HG03442 (cell line): ENCODE measurements at regions not wholly inside any gene's neighbourhood (a gene's known extent, or its start where the extent isn't known, plus 50 kb on each side); places are given as distances from the start of the nearest gene placed in this dataset.
"Not testable (repeated sequence)": the region's sequence is repeated elsewhere in the genome, so short reads cannot be mapped to it uniquely, and the experiment has no call there.

Source experiments
- ATAC-seq: cut with Tn5 transposase; IDR thresholded peaks from one replicate; pipeline ENCODE4 v1.9.1; 2021; ENCODE audit warnings: mild to moderate bottlenecking, moderate library complexity; ENCODE audit not compliant: unreplicated experiment

DNA sequence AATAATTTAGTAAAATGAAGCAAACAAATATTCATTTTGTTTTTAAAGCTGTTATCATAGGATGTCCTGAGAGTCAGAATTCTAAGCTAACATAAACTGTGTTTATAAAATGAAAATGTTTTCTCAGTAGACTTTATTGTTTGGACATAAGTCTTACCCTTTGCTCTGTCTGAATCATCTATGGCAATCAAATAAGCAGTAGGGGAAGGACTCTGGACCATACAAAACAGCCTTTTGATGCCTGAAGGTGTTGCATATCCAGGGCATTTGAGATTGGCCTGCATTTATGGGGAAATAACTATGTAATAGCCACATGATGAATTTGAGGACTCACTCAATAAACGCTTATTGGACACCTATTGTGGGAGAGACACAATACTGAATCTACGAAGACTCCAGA, 123.0 kb upstream of the ATP5MC3 start:
- no peak for ATAC-seq

GRCh38 chr2:175293776-175294175, 112.3 kb upstream of the ATP5MC3 start:
- ATAC-seq: no peak

- no peak for ATAC-seq
Measured at GRCh38 chr2:175293195-175293594, 111.7 kb upstream of the ATP5MC3 start.

GRCh38 chr2:175282886-175283285, 101.4 kb upstream of the ATP5MC3 start:
- ATAC-seq: no peak

DNA sequence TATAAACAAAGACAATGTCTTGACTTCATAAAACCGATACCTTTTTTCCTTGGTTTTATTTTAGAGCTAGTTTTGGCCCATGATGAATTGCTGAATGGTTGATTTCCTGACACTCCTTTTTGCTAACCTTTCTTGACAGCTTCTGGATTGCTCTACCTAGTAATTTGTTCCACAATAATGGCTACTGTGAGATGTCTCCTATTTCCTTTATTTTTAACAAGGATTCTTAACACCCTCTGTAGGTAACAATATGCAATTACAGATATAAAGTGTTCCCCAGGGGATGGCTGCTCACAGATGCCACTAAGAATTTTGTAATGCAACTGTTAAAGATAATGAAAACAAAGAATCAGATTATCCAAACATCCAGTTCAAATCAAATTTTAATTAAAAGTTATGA, 100.8 kb upstream of the ATP5MC3 start:
- peak; percentile 63 for ATAC-seq

DNA sequence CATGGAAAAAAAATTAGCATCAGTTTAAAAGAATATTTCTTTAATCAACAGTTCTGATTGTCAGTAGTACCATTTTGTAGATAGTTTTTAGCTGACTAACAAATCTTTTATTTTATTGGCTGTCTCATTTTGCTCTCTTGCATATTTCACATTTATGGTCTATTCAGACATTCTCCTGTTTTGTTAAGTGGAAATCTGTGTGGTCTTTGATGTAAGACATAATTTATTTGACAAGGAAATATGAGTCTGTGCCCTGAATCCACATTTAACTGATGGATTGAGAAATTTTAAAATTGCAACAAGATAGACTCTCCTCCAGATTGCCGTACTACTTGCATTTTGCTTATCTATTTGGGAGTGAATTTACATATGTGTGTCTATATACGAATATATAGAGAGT, 96.3 kb upstream of the ATP5MC3 start:
- no peak for ATAC-seq

- ATAC-seq: no peak
Measured at GRCh38 chr2:175275539-175275938, 94.0 kb upstream of the ATP5MC3 start.

- ATAC-seq: no peak
Measured at GRCh38 chr2:175259164-175259563, 77.7 kb upstream of the ATP5MC3 start.

- no peak for ATAC-seq
Measured at GRCh38 chr2:175256806-175257585, 75.5 kb upstream of the ATP5MC3 start.

- ATAC-seq: not testable (repeated sequence)
Measured at GRCh38 chr2:175256391-175256790, 74.9 kb upstream of the ATP5MC3 start.

DNA sequence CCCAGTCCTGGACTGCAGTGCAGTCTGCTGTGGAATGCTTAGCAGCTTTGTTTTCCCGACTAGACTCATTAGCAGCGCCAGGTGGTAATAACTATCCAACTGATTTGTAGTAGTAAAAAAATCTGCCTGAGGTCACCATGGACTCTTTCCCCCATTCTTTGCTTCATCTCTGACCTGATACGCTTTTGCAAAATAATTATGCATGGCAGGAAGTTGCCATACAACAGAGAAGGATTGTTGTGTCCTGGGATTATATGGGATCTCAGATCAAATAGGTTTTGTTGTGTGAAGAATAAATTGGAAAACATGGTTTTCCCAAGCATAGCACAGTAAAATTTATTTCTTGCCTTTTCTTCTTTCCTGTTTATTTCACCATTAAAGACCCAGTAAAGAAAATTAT, 72.4 kb upstream of the ATP5MC3 start:
- no peak for ATAC-seq

- no peak for ATAC-seq
Measured at GRCh38 chr2:175251425-175252041, 70.0 kb upstream of the ATP5MC3 start.

- no peak for ATAC-seq
Measured at GRCh38 chr2:175247159-175247558, 65.6 kb upstream of the ATP5MC3 start.

GRCh38 chr2:175244697-175245096, 63.2 kb upstream of the ATP5MC3 start:
- no peak for ATAC-seq

GRCh38 chr2:175241691-175242090, 60.2 kb upstream of the ATP5MC3 start:
- no peak for ATAC-seq

DNA sequence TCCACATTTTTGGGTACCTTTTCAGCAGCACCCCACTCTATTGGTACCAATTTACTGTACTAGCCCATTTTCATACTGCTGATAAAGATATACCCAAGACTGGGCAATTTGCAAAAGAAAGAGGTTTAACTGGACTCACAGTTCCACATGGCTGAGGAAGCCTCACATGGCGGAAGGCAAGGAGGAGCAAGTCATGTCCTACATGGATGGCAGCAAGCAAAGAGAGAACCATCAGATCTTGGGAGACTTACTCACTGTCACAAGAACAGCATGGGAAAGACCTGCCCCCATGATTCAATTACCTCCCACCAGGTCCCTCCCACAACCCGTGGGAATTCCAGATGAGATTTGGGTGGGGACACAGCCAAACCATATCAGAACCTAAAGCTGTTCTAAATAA, 58.5 kb upstream of the ATP5MC3 start:
- not testable (repeated sequence) for ATAC-seq

GRCh38 chr2:175236930-175237329, 55.4 kb upstream of the ATP5MC3 start:
- ATAC-seq: no peak

DNA sequence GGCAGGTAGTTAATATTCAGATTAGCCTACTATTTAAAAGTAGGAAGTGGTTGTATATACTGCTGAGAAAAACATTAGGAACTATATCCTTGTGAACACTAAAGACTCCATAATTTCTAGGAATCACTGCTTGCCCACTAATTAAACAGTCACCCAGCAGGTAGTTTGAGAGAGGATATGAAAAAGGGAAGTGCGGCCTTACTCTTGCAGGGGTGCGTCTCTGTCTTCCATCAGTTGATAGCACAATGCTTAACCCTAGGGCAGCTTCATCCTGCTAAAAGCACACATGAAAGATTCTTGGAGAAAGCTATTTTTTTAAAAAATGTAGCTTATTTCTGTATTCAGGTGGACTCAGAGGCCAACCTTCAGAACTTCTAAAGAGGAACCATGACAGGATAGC, 53.1 kb upstream of the ATP5MC3 start:
- ATAC-seq: no peak

GRCh38 chr2:175234153-175234552, 52.6 kb upstream of the ATP5MC3 start:
- no peak for ATAC-seq

- no peak for ATAC-seq
Measured at GRCh38 chr2:175233135-175233719, 51.7 kb upstream of the ATP5MC3 start.
